MCF 10A (cell line): ENCODE measurements at regions not wholly inside any gene's neighbourhood (a gene's known extent, or its start where the extent isn't known, plus 50 kb on each side); places are given as distances from the start of the nearest gene placed in this dataset.

Source experiments
- BruUV-seq: library from RNA; stranded (reverse); fragments of 400-500 nt; replicated peaks from 2 replicates; lab custom pipeline; 2021; lab: Mats Ljungman, UMichigan
- CTCF ChIA-PET: fragments of 300-600 bp; sonication (Branson Sonifier 250); formaldehyde crosslinking; extraction: SDS; loops from one replicate; lab custom pipeline; 2021; ENCODE audit warnings: antibody characterized with exemption, inconsistent platforms; lab: Yijun Ruan, JAX
- POLR2A ChIA-PET: fragments of 300-600, 350-650 bp; sonication (Branson Sonifier 250); formaldehyde crosslinking; extraction: SDS; loops from one replicate; lab custom pipeline; 2020; ENCODE audit warnings: antibody characterized with exemption, inconsistent platforms; lab: Yijun Ruan, JAX
- DNase-seq: peaks from one replicate; pipeline ENCODE4 v3.0.0-alpha.2; 2018; ENCODE audit not compliant: unreplicated experiment
- H3K27ac Mint-ChIP-seq: one replicate; pipeline ENCODE4 v1.8.0; 2022; ENCODE audit warnings: mild to moderate bottlenecking, low read depth, mixed read lengths; ENCODE audit not compliant: unreplicated experiment
- H3K27me3 Mint-ChIP-seq: one replicate; pipeline ENCODE4 v1.8.0; 2022; ENCODE audit warnings: mixed read lengths; ENCODE audit not compliant: insufficient read depth, unreplicated experiment
- H3K36me3 Mint-ChIP-seq: one replicate; pipeline ENCODE4 v1.8.0; 2022; ENCODE audit warnings: mild to moderate bottlenecking, moderate library complexity, mixed read lengths; ENCODE audit not compliant: insufficient read depth, unreplicated experiment
- H3K4me1 Mint-ChIP-seq: one replicate; pipeline ENCODE4 v1.8.0; 2022; ENCODE audit warnings: mixed read lengths; ENCODE audit not compliant: insufficient read depth, unreplicated experiment
- H3K4me3 Mint-ChIP-seq: one replicate; pipeline ENCODE4 v1.8.0; 2022; ENCODE audit warnings: mild to moderate bottlenecking, moderate library complexity, mixed read lengths; ENCODE audit not compliant: unreplicated experiment
- H3K9me3 Mint-ChIP-seq: one replicate; pipeline ENCODE4 v1.8.0; 2022; ENCODE audit warnings: mixed read lengths; ENCODE audit not compliant: unreplicated experiment
- CTCF ChIP-seq: fragments of 200-600 bp; IDR thresholded peaks from one replicate; pipeline ENCODE4 v1.8.0; 2022; ENCODE audit warnings: antibody characterized with exemption, mild to moderate bottlenecking; ENCODE audit not compliant: unreplicated experiment
- intact Hi-C: fragments of 100-400 bp; cut with micrococcal nuclease; formaldehyde crosslinking; loops from 2 replicates; pipeline ENCODE4 v1.14.1; 2022

GRCh38 chr11:25941353-25941752 is 390.6 kb upstream of the ANO3 start:
- TF ChIP-seq CTCF, result no peak
- H3K36me3 Mint-ChIP-seq, result no peaks in the 10 kb centered on the region

GRCh38 chr11:25943031-25943430 is 388.9 kb upstream of the ANO3 start:
- ChIA-PET CTCF (no interaction called here), POLR2A (no interaction called here)
- no peaks in the 10 kb centered on the region for H3K36me3 Mint-ChIP-seq
- no peak for DNase-seq
- TF ChIP-seq CTCF, result no peak
- no peaks in the 10 kb centered on the region for H3K9me3 Mint-ChIP-seq
- no peak overlapping the region for H3K4me3 Mint-ChIP-seq
- H3K4me1 Mint-ChIP-seq, result no peaks in the 10 kb centered on the region
- intact Hi-C loops, result no loop called here
- H3K27ac Mint-ChIP-seq, result no peak overlapping the region
- peaks cover 32% of the 10 kb centered on the region for H3K27me3 Mint-ChIP-seq
- BruUV-seq, result no TSS peak

More at GRCh38 chr11:25941353-25941752, 390.6 kb upstream of the ANO3 start:
- no peak for DNase-seq
- CTCF ChIA-PET, result interaction anchor here (0.6 kb wide), 1 partner anchor 191 kb away, joined by 3 read pairs; no protein-coding TSS in a partner anchor
- no TSS peak for BruUV-seq
- Mint-ChIP-seq H3K27me3 (peaks cover 38% of the 10 kb centered on the region), H3K4me1 (no peaks in the 10 kb centered on the region), H3K4me3 (no peak overlapping the region), H3K27ac (no peak overlapping the region), H3K9me3 (no peaks in the 10 kb centered on the region)
- POLR2A ChIA-PET, result no interaction called here
- intact Hi-C loops, result no loop called here

GRCh38 chr11:25943777-25944661 is 387.9 kb upstream of the ANO3 start:
- DNase-seq, result no peak
- Mint-ChIP-seq H3K36me3 (no peaks in the 10 kb centered on the region), H3K27ac (no peak overlapping the region), H3K9me3 (no peaks in the 10 kb centered on the region), H3K4me1 (no peaks in the 10 kb centered on the region), H3K27me3 (peaks cover 27% of the 10 kb centered on the region), H3K4me3 (no peak overlapping the region)
- CTCF ChIA-PET, result no interaction called here
- BruUV-seq, result no TSS peak
- intact Hi-C loops, result no loop called here
- POLR2A ChIA-PET, result no interaction called here
- TF ChIP-seq CTCF, result no peak

GRCh38 chr11:25949918-25950317 is 382.0 kb upstream of the ANO3 start:
- Mint-ChIP-seq H3K27me3 (peaks cover 27% of the 10 kb centered on the region), H3K4me3 (no peak overlapping the region), H3K36me3 (no peaks in the 10 kb centered on the region), H3K9me3 (no peaks in the 10 kb centered on the region), H3K4me1 (no peaks in the 10 kb centered on the region), H3K27ac (no peak overlapping the region)
- intact Hi-C loops, result no loop called here
- no peak for DNase-seq
- ChIA-PET POLR2A (no interaction called here), CTCF (no interaction called here)
- TF ChIP-seq CTCF, result no peak
- no TSS peak for BruUV-seq
